Effector CD4-positive, alpha-beta T cell (primary cell): ENCODE measurements at regions not wholly inside any gene's neighbourhood (a gene's known extent, or its start where the extent isn't known, plus 50 kb on each side); places are given as distances from the start of the nearest gene placed in this dataset.
"Not testable (repeated sequence)": the region's sequence is repeated elsewhere in the genome, so short reads cannot be mapped to it uniquely, and the experiment has no call there.

Experiments used
- DNase-seq: peaks from one replicate; pipeline ENCODE4 v3.0.0-alpha.2; 2020

DNA sequence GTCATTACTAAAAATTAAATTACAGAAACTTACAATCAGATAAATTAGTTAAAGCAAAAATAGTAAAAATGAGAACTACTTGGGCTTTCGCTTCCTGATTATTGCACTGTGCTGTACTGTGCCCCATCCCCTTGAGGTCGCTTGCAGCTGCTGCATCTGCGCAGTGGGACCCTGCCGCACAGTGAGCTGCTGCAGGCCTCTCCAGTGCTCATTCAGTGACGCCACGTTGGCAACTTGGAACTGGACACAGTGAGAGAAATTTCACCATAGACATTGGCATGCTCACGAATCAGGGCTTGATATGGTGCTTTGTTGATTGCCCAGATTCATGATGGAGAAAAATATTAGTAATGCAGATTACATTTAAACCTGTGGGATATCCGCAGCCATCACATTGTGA lies 290.8 kb upstream of the MYT1L start:
- no peak for DNase-seq

DNA sequence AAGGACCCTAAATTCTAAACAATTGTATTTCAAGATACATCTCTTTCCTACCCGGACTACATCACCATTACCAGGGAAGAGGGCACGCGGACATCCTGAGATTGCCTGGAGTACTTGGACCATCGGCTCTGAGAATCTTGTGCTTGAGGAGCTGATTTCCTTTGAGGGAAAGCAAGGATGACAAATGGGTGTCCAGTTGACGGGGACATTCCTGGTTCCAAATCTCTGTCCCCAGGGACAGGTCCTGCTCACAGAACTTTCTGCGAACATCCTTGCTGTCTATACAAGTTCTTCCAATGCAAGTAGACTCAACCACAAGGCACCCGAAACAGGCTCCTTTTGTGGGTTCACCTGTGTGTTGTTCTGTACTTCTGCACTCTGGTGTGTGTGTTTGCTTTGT lies 289.5 kb upstream of the MYT1L start:
- DNase-seq: no peak

DNA sequence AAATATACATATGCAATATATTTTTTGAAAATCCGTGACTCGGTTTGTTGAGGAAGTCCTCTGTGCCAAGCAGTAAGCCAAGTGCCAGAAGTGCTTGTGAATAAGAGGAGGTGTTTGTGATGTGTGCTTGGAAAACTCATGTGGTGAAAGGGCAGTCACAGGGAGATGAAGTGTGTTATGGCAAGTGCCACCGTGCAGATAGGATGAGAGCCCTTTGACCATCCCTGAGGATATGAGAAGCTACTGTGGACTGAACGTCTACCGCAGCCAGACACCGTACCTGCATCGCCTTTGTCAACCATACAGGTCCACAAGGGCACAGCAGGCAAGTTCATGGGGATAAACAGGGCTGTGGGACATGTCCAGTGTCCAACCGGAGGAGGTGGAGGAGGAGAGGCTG lies 288.9 kb upstream of the MYT1L start:
- DNase-seq: no peak

DNA sequence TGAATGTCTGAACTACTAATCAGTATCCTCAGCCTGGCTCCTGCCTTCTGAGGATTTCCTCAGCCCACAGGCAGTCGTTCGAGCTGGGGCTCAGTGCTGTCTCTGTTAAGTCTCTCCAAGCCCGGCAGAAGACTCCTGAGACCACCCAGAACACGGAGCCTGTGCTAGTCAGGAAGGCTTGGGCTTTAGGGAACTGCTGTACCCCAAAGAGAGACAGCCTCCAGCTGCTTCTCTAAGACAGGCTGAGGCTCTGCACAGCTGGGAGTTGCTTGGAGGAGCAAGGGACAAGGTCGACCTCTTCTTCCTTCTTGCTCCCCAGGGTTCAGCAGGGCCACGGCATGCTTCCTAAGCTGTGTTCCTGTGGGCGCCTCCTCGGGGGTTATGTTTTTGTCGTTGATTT lies 283.4 kb upstream of the MYT1L start:
- no peak for DNase-seq

DNA sequence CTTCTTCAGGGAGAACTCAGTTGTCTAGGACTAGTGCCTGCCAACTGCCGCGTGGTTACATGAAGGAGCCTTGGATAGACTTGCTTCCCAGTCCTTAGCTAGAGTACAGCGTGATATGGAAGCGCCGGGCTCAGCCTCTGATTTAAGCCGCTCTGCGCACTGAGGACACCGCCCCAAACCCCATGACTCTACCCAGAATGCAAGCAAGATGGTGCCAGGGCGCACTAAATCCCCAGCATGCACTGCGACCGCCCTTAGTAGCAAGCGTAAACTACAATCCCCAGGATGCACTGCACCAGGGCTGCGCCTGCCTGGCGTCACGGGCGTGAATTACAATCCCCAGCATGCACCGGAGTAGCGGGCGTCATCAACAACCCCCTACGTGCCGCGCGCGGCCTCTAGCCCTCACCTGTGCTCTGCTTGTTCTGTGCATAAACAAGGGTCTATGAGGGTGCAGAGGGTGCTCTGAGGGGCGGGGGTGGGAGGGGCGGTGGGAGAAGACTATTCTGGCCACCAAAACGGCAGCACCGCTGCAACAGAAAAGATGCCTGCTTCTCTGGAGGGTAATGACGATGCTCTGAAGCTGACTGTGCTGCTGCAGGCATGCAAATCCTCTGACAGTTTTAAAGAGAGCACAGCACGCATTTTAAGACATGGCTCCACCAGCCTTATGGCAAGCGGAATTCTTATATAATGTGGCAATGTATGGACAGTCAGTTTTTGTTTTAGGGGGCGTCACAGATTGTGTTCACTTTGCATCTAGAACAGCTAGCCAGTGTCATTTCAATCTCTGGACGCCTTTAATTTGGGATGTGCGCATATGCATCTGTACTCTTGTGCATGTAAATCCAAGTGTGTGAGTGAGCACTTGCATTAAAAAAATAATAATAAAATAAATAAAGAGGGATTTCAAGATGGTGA lies 282.5 kb upstream of the MYT1L start:
- peak; percentile 77 for DNase-seq

DNA sequence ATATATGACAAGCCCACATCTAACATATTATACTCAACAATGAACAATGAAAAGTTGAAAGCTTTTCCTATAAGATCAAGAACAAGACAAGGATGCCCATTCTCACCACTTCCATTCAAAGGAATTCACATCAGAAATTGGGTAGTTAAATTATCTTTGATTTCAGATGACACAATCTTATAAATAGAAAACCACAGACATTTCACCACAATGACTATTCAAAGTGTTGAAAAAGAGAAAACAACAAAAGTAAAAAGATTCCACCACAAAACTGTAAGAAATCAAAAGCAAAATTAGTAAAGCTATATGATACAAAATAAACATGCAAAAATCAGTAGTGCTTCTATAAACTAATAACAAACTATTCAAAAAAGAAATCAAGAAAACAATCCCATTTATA lies 279.7 kb upstream of the MYT1L start:
- DNase-seq: no peak

DNA sequence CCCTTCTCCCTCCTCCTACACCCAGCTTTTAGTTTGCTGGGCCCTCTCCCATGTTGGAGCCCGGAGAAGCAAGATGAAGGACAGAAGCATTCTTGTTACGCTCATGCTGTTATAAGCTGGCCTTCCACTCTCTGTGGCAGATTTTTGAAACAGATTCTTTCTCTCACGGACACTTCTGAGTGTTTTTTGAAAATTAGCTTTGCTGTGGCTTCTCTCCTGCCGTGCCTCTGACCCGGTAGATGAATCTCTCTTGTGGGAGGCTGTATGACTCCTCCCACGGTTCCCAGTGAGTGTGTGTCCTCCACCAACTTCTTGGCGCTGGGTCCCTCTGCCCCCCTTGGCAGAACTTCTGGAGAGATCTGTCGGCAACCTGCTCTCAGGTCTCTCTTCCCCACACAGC lies 269.3 kb upstream of the MYT1L start:
- no peak for DNase-seq

DNA sequence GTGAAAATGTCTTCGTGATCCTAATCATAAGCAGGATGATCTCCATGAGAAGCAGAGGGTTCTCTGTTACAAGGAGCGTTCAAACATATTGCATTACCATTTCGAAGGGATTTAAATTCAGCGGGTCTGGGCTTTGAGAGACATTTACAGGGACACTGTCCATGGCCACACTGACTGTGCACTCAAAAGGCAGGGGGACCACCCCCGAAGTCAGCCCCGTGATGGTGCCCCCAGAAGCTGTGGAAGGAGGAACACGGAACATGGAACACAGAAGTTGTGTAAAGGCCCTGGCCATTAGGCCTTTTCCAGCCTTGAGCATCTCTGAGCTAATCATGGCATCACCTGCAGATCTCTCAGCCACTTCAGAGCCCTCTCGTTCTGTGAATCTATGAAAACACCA lies 268.4 kb upstream of the MYT1L start:
- DNase-seq: no peak

DNA sequence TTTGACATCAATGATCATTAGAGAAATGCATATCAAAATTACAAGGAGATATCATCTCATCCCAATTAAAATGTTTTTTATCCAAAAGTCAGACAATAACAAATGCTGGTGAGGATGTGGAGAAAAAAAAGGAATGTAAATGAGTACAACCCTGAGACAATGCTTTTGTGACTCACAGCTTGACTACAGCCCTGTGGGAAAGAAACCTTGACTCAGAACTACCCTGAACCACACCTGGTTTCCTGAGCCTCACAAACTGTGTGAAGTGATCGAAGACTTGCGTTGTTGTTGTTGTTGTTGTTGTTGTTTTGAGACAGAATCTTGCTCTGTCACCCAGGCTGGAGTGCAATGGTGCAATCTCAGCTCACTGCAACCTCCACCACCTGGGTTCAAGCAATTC lies 266.6 kb upstream of the MYT1L start:
- no peak for DNase-seq

DNA sequence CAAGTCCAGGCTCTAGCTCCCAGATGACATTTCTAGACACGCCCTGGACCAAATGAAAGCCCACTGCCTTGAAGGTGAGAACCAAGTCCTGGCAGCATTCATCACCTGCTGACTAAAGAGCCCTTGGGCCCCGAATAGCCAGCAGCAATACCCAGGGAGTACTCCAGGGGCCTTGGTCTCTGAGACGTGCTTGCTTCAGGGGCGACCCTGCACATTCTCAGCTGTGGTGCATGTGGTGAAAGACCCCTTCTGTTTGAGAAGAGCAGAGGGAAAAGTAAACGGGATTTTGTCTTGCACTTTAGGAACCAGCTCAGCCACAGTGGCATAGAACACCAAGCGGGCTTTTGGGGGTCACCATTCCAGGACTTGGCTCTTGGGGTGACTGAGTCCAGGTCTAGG lies 260.5 kb upstream of the MYT1L start:
- DNase-seq: no peak

DNA sequence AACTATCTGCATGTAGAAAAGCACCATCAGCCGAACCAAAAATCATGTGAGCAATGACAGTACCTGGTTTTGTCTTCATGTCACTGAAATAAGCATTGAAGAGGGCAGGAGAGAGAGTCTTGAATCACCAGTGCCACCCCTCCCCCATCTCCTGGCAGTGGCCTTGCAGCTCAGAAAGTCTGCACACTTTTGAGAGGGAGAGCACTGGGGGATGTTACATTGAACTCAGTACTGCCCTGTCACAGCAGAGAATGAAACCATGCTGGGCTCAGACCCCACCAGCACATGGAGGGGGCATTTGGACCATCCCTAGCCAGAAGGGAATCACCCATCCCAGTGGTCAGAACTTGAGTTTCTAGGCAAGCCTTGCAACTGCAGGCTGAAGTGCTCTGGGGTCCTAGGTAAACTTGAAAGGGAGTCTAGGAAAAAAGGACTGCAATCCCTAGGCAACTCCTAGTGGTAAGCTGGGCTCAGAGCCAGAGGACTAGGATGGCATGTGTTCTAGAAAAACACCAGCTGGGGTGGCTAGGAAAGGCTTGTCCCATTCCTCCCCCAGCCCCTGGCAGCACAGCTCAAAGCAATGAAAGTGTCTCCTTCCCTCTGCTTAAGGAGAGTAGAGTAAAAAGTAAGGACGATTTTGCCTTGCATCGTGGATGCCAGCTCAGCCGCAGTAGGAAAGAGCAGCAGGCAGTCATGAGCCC lies 259.9 kb upstream of the MYT1L start:
- no peak for DNase-seq

DNA sequence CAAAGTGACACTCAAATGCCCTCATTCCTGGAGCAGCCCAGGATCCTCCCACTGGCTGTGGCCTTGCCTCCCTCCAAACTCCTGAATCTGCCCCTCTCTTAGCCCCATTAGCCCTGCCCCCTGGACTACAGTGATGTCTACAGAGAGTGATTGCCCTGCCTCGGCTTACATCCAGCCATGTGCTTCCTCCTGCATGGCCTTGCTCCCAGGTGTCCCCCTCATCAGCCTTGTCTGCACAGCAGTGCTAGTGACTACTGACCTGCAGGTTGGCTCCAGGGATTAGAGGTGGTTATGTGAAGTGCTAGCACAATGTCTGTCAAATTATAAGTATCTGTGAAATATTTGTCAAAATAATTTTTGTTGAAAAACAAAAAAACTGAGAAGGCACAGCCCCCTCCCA lies 259.1 kb upstream of the MYT1L start:
- DNase-seq: no peak

DNA sequence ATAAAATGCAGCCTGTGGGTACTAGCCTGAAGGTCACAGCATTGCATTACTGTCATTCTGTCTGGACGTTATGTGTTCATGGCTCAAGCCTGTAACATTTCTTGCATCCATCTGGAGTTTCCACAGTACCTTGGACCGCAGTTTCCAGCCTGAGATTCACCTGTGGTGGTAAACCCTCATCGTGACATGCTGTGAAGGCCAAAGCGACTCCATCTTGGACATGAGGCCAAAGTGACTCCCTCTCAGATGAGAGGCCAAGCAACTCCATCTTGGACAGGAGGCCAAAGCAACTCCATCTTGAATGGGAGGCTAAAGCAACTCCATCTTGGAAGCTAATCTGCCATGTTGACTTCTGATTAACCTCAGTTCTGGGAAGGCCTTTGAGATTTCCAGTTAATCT lies 257.7 kb upstream of the MYT1L start:
- DNase-seq: no peak

DNA sequence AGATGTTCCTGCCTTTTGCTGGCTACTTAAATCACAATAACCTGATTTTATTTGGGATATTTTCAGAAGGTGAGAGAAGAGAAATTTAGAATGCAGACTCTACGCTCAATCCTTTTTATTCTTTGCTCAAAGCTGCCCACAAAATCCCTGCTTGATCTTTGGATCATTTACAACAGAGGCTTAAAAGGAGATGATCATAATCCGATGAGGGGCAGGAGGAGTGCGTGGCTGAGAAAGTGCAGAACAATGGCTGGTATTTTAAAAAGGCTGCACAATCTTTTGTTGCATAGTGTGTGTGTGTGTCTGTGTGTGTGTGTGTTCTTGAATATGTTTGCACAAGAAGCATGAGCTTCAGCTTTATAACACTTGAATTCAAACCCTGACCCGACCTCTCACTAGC lies 256.3 kb upstream of the MYT1L start:
- DNase-seq: no peak

DNA sequence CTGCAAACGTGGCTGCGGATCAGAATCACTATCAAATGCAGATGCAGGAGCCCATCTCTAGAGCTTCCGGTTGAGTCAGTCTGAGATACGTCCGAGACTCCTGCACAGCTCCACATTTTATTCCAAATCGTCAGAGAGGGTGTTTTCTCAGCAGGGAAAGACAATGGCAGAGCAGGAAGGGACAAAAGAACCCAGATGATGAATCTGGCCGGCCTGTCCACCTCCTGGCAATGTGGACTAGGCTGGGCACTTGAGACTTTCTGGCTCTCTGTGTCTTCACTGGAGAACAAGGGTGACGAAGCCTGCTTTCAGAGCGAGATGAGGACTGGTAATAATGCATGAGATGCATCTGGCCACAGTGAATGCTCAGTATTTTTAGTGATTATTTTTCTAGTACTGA lies 255.9 kb upstream of the MYT1L start:
- no peak for DNase-seq

DNA sequence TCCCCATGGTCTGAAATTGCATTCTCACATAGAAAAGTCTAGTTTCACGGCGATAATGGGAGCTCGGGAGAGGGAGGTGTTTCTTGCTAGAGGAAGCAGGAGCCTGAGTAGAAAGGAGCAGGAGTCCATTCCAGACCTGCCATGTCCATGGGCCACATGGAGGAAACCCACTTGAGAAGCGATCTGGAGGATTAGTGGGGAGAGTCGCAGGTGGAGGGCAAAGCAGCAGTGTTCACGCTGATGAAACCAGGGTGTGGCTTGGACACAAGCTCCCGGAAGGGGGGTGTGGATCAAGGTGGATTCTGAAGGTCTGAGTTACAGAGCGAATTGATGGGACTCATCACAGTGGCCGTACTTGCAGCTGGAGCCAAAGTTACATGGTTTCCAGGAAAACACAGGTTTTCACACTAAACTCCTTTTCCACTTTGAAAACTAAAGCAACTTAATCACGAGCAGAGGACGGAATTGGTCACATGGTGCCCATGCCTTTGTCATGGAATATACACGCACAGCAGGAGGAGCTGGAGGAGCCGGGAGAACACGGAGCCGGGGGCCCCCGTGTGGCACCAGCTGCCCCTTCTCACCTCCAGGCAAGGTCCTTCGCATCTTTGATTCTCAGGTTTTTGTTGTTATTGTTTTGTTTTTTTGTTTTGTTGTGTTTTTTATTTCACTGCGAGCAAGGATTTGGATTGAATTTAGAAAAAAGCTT lies 255.1 kb upstream of the MYT1L start:
- DNase-seq: no peak

DNA sequence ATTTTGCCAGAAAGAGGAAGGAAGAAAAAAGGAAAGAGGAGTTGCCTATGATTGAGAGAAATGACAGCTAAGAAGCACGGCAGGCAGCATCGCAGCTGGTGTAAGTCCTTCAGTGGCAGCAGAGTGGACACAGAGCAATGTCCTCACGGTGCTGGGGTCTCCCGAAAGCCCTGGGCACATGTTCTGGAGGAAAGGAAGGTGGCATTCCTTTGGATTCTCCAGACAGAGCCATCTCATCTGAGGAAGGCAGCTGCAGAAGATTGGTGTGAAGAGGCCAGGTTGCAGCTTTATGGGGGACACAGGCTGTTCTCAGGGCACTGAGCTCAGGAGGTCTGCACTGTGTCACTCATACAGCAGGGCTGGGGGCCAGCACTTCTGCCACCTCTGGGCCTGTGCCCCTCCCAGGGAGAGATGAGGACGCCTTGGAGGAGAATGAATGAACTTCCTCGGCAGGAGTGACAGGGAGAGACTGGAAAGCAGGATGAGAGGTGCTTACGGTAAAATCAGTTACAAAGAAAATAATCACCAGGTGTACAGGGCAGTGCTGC lies 252.0 kb upstream of the MYT1L start:
- DNase-seq: no peak

DNA sequence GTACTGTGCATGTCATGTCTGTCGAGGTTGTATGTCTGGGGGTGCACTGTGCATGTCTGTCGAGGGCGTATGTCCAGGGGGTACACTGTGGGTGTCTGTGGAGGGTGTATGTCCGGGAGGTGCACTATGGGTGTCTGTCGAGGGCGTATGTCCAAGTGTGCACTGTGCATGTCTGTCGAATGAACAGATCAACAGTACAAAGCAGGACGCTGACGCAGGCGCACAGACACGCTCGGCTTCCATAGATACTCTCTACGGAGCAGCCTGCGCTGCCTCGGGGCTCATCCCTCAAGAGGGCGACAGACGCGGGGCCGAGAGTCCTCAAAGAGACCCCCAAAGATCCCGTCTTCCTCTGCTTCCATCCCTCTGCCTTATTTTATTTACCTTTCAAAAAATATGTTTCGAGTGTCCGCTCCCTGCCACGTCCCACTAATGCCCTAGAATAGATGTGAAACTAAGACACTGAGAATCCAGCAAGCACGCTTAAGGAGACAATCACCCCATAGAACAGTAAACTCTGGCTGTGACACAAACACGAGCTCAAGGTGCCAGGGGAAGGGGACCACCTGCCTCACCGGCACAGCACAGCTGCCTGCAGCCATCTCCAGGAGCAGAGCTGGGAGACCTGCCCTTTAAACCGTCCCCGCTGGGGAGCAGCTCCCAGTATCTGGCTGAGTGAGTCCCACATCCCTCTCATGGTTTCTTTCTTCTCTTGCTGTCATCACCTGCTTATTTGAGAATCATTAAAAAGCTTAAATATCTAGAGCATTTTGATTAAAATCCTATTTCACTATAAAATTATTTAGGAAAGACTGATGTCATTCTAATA lies 250.5 kb upstream of the MYT1L start:
- DNase-seq: no peak

DNA sequence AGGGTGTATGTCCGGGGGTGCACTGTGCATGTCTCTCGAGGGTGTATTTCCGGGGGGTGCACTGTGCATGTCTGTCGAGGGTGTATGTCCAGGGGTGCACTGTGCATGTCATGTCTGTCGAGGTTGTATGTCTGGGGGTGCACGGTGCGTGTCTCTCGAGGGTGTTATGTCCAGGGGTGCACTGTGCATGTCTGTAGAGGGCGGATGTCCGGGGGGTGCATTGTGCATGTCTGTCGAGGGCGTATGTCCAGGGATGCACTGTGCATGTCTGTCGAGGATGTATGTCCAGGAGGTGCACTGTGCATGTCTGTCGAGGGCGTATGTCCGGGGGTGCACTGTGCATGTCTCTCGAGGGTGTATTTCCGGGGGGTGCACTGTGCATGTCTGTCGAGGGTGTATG lies 249.8 kb upstream of the MYT1L start:
- DNase-seq: not testable (repeated sequence)

DNA sequence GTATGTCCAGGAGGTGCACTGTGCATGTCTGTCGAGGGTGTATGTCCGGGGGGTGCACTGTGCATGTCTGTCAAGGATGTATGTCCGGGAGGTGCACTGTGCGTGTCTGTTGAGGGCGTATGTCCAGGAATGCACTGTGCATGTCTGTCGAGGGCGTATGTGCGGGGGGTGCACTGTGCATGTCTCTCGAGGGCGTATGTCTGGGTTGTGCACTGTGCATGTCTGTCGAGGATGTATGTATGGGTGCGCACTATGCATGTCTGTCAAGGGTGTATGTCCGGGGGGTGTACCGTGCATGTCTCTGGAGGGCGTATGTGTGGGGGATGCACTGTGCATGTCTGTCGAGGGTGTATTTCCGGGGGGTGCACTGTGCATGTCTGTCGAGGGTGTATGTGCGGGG lies 249.3 kb upstream of the MYT1L start:
- DNase-seq: no peak

DNA sequence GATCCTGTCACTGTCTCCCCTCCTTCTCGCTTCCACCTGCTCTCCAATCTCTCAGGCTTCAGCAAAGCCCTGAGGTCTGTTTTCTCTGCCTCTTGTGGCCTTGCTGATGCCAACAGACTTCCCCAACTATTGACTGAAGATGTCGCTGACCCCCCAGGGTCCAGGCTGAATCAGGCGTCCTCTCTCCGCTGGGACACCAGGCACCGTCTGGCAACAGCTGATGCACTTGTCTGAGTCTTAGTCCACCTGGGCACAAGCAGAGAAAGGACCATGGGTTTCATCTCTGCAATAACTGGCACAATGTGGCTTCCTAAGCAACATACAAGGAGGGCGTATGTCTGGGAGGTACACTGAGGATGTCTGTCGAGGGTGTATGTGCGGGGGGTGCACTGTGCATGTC lies 248.7 kb upstream of the MYT1L start:
- DNase-seq: no peak

DNA sequence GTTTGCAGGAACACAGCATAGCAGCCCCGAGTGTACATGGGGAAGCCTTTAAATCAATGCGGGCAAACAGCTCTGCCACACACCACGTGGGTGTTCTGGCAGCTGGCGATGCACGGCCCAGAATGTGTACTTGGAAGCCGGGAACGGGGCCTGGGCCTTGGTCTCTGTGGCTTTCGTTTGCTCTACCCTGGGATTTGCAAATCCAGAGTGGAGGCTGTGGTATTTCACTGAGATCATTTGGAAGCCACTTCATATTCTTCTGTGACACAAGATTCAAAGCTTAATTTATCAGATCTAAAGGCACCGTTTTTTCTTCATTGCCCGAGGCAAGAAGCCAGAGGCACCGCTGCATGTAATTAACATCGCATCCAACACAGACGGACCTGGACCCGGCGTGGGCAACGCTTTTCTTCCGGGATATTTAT lies 246.3 kb upstream of the MYT1L start:
- no peak for DNase-seq
